ENCODE measurements at regions not wholly inside any gene's neighbourhood (a gene's known extent, or its start where the extent isn't known, plus 50 kb on each side); places are given as distances from the start of the nearest gene placed in this dataset.

DNA sequence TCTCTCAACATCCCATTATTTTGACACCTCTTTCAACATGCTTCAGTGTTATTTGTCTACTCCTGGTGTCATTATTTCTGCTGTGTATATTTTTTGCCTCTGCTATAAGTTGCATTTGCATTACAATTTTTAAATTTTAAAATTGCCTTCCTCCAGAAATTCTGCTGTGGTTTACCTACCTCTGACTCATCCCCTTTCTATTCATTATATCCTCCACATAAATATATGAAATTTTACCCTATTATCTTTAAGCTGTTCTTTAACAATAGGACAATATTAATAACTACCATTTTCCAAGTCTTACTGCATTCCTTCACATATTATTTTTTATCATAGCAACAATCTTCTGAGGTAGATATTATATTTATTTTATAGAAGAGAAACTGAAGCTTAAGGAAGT is 178.1 kb upstream of the NRIP1 start:
- no peak for FAIRE-seq

DNA sequence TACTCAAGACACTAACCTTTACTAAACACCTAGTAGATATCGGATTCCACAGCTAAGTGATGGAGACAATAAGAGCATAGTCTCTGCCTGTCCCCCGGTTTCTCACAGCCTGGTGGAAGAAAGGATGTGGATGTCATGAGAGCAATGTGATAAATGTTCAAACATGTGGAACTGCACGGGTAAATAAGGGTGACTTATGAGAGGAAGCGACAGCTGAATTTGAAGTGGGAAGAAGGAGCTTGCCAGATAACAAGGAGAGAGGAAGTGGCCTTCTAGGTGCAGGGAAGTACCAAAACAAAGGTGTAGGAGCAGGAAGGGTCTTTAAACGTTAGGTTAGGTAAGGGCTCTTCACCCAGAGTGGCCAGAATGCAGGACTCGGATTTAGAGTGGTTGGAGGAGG is 178.6 kb upstream of the NRIP1 start:
- FAIRE-seq = no peak

DNA sequence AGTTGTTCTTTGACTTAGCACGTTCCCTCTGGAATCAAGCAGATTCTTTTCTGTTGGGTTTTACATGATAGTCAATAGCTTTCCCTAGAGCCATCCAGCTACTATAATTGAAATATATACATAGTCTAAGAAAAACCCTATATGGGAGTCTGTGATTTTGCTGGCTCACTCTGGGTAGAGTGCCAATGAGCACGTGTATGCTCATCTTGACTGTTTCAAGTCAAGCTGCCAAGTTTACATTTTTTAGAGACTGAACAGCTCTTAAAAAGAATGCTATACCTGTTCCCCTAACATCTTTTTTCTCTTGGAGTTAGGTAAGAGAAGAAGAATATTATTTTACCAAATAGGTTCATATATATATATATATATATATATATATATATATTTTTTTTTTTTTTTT is 182.8 kb upstream of the NRIP1 start:
- FAIRE-seq = no peak

- FAIRE-seq = no peak
Measured at GRCh38 chr21:15249285-15249993, 184.6 kb upstream of the NRIP1 start.

DNA sequence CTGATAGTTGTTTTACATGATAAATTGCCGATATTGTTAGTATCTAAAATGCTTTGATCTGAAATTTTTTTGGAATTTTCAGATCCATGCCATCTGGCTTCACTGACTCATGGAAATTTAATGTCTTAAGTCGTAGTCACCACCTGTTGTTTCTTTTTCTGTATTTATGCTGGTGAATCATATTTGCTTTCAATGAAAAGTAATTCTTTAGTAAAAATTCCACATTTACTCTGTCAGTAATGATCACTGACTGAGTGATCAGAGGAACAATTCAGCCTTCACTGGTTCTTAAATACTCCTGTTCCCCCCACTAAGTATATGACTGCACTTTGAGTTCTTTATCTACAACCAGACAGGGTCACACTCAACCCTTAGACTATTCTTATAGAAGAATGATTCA is 185.6 kb upstream of the NRIP1 start:
- no peak for FAIRE-seq

DNA sequence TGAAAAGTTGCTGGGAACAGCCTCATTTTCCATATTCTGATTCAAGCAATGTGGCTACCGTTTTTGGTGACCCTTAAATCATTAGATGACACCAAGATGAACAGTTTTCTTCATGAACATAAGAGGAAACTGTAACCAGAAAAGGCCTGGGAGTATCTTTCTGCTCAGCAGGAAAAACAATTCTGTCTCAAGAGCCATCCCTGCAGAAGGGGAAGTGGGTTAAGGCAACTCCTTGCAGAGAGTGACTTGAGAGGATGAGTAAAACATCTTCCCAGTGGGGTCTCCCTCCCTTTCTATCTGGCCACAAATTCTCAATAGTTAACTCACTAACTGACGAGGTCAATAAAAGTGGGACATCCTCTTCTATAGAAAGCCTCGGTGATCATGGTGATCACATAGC is 187.6 kb upstream of the NRIP1 start:
- FAIRE-seq = no peak

- FAIRE-seq = no peak
Measured at GRCh38 chr21:15254111-15254510, 189.3 kb upstream of the NRIP1 start.

- no peak for FAIRE-seq
Measured at GRCh38 chr21:15255261-15255660, 190.5 kb upstream of the NRIP1 start.

DNA sequence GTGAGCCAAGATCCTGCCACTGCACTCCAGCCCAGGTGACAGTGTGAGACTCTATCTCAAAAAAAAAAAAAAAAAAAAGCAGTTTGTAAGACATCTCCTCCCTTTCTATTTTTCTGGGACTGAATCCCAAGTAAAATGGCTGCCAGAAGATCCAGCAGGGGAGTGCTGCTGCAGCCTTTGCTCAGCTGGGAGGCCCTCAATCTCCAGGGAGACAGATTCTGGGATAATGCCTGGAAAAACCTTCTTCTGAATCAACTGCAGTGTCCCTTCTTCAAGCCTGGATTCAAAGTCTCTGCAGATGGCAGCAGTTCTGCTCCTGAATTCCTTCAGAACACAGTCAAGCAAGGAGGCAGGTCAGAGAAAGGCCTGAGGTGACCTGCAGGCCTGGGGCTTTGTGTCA is 191.0 kb upstream of the NRIP1 start:
- no peak for FAIRE-seq

- FAIRE-seq = no peak
Measured at GRCh38 chr21:15256996-15257395, 192.2 kb upstream of the NRIP1 start.

- FAIRE-seq = no peak
Measured at GRCh38 chr21:15257646-15258045, 192.8 kb upstream of the NRIP1 start.

GRCh38 chr21:15259824-15260223 is 195.0 kb upstream of the NRIP1 start:
- FAIRE-seq = no peak

DNA sequence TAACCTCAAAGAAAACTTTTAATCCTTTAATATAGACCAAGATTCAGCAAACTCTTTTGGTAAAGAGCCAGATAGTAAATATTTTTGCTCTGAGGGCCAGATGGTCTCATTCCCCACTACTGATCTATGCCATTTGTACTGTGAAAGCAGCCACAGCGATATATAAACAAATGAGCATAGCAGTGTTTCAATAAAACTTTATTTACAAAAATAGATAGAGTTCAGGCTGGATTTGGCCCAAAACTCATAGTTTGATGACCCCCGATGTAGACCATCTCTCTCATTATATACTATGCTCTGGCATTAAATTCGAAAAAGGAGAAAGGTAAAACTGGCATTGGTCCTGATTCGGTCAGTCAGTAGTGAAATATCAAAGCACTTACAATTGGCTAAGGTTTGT is 195.8 kb upstream of the NRIP1 start:
- no peak for FAIRE-seq

- FAIRE-seq = no peak
Measured at GRCh38 chr21:15264084-15264665, 199.4 kb upstream of the NRIP1 start.

- no peak for FAIRE-seq
Measured at GRCh38 chr21:15272171-15272570, 207.4 kb upstream of the NRIP1 start.

GRCh38 chr21:15272591-15272990 is 207.8 kb upstream of the NRIP1 start:
- FAIRE-seq = no peak

GRCh38 chr21:15273244-15273643 is 208.4 kb upstream of the NRIP1 start:
- peak; percentile 85 for FAIRE-seq

DNA sequence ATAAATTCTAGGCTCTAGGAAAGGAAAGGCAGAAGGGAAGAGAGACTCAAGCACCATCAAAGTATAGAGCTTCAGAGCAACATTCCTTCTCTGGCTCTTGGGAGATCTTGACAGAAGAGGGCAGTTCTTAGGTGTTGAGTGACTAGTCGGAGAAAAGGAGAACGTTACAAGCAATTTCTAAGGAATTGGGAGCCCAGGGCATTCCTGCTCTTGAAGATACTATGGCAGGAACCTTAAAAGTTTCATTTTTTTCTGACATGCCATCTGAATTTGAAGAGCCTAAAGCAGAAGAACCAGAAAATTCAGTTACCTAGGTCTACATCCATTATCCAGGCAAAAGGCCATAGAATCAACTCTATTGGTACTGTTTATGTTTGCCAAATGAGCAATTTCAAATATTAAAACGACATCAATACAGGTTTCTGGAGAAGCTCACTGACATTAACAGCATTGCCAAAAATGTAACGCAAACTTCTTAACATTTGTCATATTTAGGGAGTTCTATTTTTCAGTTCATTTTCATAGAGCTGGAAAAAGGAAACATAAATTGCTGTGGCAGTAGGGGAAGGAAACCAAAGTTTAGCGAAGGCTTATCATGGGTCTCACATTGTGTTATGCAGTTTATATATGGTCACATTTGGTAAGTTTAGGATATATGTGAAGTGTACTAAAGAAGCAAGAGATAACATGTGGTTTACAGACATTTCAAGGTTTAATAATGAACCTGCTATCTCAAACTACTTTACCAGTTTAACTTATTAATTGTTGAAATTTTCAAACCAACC is 210.1 kb upstream of the NRIP1 start:
- FAIRE-seq = no peak

DNA sequence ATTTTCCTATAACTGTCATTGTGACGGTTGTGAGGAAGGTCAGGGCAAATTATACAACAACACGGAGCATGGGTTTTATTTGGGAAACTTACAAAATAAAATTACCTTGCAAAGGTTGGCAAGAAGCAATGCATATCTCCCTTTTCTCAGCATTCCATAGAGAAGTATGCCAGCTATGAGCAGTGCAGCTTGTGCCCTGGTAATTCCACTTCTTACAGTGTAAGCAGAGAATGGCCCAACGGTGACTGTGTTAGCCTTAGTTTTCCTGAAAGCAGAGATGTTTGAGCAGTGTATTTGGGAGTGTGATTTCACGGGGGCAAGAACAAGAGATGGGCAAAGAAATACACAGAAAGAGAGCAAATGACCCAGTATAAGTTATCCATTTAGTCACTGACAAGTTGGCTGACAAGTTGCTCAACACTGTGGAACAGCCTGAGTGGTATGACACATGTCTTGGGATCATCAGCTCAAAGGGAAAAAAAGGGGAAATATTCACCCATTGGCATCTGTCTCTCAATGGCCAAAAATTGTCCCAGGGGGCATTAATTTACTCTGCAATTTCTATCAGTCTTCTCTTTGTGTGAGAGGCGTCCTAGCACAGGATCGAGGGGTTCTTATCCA is 210.9 kb upstream of the NRIP1 start:
- no peak for FAIRE-seq

DNA sequence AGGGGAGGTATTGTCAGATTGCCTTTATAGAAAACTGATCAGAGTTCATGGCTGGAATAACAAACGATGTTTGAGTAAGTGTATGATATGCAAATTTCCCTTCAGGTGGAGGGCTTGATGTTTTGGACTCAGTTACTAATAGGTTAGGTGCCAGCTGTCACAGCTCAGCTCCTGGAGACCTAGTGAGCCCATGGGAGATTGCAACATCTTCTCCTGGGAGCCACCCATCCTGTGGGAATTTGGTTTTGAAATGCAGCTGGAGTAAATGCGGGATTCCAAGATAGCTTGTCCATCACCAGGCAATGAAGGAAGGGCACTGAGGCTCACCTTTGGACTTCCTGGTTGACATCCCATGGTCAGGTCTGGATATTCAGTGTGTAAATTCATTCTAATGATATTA is 211.4 kb upstream of the NRIP1 start:
- no peak for FAIRE-seq

DNA sequence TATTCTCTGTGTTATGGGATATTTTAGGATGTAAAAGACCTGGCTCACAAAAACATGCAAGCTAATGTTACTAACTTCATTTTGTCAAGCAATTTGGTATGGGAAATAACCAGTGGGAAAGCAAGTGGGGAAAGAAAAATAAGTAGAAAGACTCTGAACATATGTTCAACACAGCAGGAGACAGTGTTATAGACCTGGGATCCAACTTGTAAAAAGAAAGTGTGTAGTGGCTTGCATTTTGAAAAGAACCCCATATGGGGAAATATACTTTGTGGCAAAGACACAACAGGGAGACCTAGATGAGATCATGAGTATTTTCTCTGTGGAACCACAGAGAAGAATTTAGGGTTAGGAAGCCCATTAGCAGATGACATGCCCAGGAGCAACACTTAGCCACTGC is 212.7 kb upstream of the NRIP1 start:
- FAIRE-seq = no peak

GRCh38 chr21:15278279-15278678 is 213.5 kb upstream of the NRIP1 start:
- no peak for FAIRE-seq

- FAIRE-seq = no peak
Measured at GRCh38 chr21:15278851-15279250, 214.1 kb upstream of the NRIP1 start.

DNA sequence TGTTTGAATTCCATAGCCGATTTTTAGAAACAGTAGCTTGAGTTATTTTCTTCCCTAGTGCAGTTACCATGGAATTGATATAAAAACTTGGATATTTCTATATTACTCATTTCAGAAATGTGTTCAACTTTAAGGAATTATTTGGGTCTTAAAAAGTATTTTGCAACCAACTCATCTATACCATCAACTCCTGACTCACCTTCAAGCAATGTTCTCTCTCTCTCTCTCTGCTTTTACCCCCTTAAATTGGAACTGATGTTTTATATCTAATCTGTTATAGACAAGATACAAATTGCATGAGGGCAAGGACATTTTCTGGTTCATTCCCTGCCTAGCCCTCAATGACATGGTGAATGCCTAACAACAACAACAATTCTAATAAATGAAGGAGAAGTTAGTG is 214.7 kb upstream of the NRIP1 start:
- FAIRE-seq = no peak
